ENCODE measurements at regions not wholly inside any gene's neighbourhood (a gene's known extent, or its start where the extent isn't known, plus 50 kb on each side); places are given as distances from the start of the nearest gene placed in this dataset.

DNA sequence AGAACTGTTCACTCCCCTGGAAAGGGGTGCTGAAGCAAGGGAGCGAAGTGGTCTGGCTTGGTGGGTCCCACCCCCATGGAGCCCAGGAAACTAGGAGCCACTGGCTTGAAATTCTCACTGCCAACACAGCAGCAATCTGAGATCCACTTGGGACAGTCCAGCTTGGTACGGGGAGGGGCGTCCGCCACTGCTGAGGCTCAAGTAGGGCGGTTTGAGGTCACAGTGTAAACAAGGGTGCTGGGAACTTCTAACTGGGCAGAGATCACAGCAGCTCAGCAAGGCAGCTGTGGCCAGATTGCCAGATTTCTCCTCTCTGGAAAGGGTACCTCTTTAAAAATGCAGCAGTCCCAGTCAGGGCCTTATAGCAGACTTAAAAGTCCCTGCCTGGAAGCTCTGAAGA, 53.9 kb upstream of the GALNTL6 start:
- TF ChIP-seq MAX (CRISPR knock-in tag; IDR thresholded peaks at IDR 0.05) (no peak), CBFB (CRISPR knock-in tag; IDR thresholded peaks at IDR 0.05; ENCODE audit: low read depth) (no peak), CREB1 (CRISPR knock-in tag; IDR thresholded peaks at IDR 0.05) (no peak), ATF1 (CRISPR knock-in tag; IDR thresholded peaks at IDR 0.05) (no peak), CTCF (IDR thresholded peaks at IDR 0.05) (no peak), RORB (CRISPR knock-in tag; IDR thresholded peaks at IDR 0.05) (no peak), ATF6 (CRISPR knock-in tag; IDR thresholded peaks at IDR 0.05) (no peak), ZBTB21 (CRISPR knock-in tag; IDR thresholded peaks at IDR 0.05; ENCODE audit: borderline replicate concordance) (no peak), KAT7 (CRISPR knock-in tag; IDR thresholded peaks at IDR 0.05; ENCODE audit: borderline replicate concordance) (no peak)
